COLO668 (cell line): ENCODE measurements at regions not wholly inside any gene's neighbourhood (a gene's known extent, or its start where the extent isn't known, plus 50 kb on each side); places are given as distances from the start of the nearest gene placed in this dataset.

Source experiments
- DNase-seq: peaks from one replicate; lab custom pipeline; 2025; ENCODE audit not compliant: unreplicated experiment; lab: John Stamatoyannopoulos, UW

- DNase-seq: no peak
Measured at GRCh38 chr7:22962775-22963350, 51.1 kb downstream of the HYCC1 start.

GRCh38 chr7:22958742-22959141, 55.2 kb downstream of the HYCC1 start:
- no peak for DNase-seq

GRCh38 chr7:22954251-22954650, 59.7 kb downstream of the HYCC1 start:
- DNase-seq: no peak

GRCh38 chr7:22952306-22953015, 61.5 kb downstream of the HYCC1 start:
- no peak for DNase-seq

- DNase-seq: no peak
Measured at GRCh38 chr7:22949944-22950343, 64.0 kb downstream of the HYCC1 start.

- no peak for DNase-seq
Measured at GRCh38 chr7:22949221-22949620, 64.7 kb downstream of the HYCC1 start.

GRCh38 chr7:22948770-22949169, 65.2 kb downstream of the HYCC1 start:
- DNase-seq: no peak

- DNase-seq: no peak
Measured at GRCh38 chr7:22945584-22945983, 68.3 kb downstream of the HYCC1 start.

GRCh38 chr7:22944510-22944909, 69.4 kb downstream of the HYCC1 start:
- no peak for DNase-seq

- DNase-seq: no peak
Measured at GRCh38 chr7:22944022-22944421, 69.9 kb downstream of the HYCC1 start.

GRCh38 chr7:22942191-22942590, 71.7 kb downstream of the HYCC1 start:
- no peak for DNase-seq

GRCh38 chr7:22939842-22940241, 74.1 kb downstream of the HYCC1 start:
- DNase-seq: no peak

GRCh38 chr7:22937946-22938345, 76.0 kb downstream of the HYCC1 start:
- DNase-seq: no peak

GRCh38 chr7:22936246-22936645, 77.7 kb downstream of the HYCC1 start:
- DNase-seq: no peak

- no peak for DNase-seq
Measured at GRCh38 chr7:22935269-22935668, 78.7 kb downstream of the HYCC1 start.

- no peak for DNase-seq
Measured at GRCh38 chr7:22934473-22935065, 79.4 kb downstream of the HYCC1 start.

- DNase-seq: no peak
Measured at GRCh38 chr7:22934023-22934422, 79.9 kb downstream of the HYCC1 start.

GRCh38 chr7:22932896-22933295, 81.0 kb downstream of the HYCC1 start:
- no peak for DNase-seq

- no peak for DNase-seq
Measured at GRCh38 chr7:22931011-22931410, 82.9 kb downstream of the HYCC1 start.

GRCh38 chr7:22922307-22922706, 91.6 kb downstream of the HYCC1 start:
- no peak for DNase-seq

- no peak for DNase-seq
Measured at GRCh38 chr7:22921386-22922086, 92.4 kb downstream of the HYCC1 start.

GRCh38 chr7:22920672-22921071, 93.3 kb downstream of the HYCC1 start:
- peak; percentile 65 for DNase-seq
